ENCODE measurements at regions not wholly inside any gene's neighbourhood (a gene's known extent, or its start where the extent isn't known, plus 50 kb on each side); places are given as distances from the start of the nearest gene placed in this dataset.

DNA sequence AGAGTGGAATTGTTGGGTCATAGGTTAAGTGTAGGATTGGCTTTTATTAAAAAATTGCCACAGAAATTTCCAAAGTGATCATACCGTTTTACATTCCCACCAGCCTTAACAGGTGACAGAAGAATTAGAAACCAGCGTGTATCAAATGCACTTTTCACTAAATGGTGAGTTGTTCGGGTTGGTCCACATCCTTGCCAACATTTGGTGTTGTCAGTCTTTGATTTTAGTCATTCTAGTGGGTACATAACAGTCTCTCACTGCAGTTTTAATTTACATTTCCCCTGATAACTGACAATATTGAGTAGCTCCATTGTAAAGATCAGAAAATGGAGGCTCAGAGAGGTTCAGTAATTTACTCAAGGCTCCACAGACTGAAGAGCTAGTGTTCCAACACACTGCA is 237.8 kb upstream of the LHX5 start:
- H3K36me3 Mint-ChIP-seq: no peaks in the 10 kb centered on the region
- H3K79me2 ChIP-seq (ENCODE audit: insufficient read depth, low read length): no peaks in the 10 kb centered on the region
- no peaks in the 10 kb centered on the region for H3K36me3 ChIP-seq (replicated peaks in 1 of 2; ENCODE audit: control insufficient read depth in 1 of 2, insufficient read depth in 2 of 2, low read length in 2 of 2)
- no peaks in the 10 kb centered on the region for H3K4me1 Mint-ChIP-seq
- H4K20me1 ChIP-seq (ENCODE audit: insufficient read depth, low read length): no peaks in the 10 kb centered on the region
- H3K27ac ChIP-seq (ENCODE audit: low read depth in 1 of 2, low read length in 2 of 2): no peak overlapping the region
- H3K9ac ChIP-seq (ENCODE audit: insufficient read depth, low read length, poor library complexity, severe bottlenecking): no peak overlapping the region
- H3K9me3 ChIP-seq (replicated peaks in 1 of 2; ENCODE audit: control insufficient read depth in 1 of 2, insufficient read depth in 1 of 2, low read length in 2 of 2): no peaks in the 10 kb centered on the region
- H3K27ac Mint-ChIP-seq: no peak overlapping the region
- H3K4me1 ChIP-seq (ENCODE audit: control insufficient read depth in 1 of 2, insufficient read depth in 2 of 2, low read length in 2 of 2): no peaks in the 10 kb centered on the region
- no peak overlapping the region for H3K4me2 ChIP-seq (replicated peaks; ENCODE audit: extremely low read depth, low read length, poor library complexity, severe bottlenecking)
- intact Hi-C loops (cut with micrococcal nuclease): no loop called here
- peaks cover 10 to 16% (median 14%) of the 10 kb centered on the region in 3 donors for H3K27me3 Mint-ChIP-seq (ENCODE audit: low read depth in 3 of 3)
- no peak overlapping the region for H3K4me3 ChIP-seq (replicated peaks in 1 of 3; ENCODE audit: low read depth in 2 of 3, low read length in 3 of 3)
- H3K27me3 ChIP-seq (ENCODE audit: control insufficient read depth in 2 of 2, insufficient read depth in 2 of 2, low read length in 2 of 2): no peaks in the 10 kb centered on the region
- H3K9me3 Mint-ChIP-seq: peaks cover 0 to 5% (median 3%) of the 10 kb centered on the region in 7 donors
- no peak for TF ChIP-seq CTCF (IDR thresholded peaks at IDR 0.05)
- H3K4me3 Mint-ChIP-seq: no peak overlapping the region
- no peak overlapping the region for H2AFZ ChIP-seq (ENCODE audit: insufficient read depth, low read depth, low read length, poor library complexity, severe bottlenecking)
- no peak for DNase-seq
- WGBS (ENCODE audit: insufficient coverage): no CpG with 5 or more reads among the region's 3 CpGs

- Mint-ChIP-seq H3K27ac (no peak overlapping the region), H3K36me3 (no peaks in the 10 kb centered on the region), H3K4me1 (no peaks in the 10 kb centered on the region), H3K27me3 (ENCODE audit: low read depth in 3 of 3) (peaks cover 7 to 15% (median 8%) of the 10 kb centered on the region in 3 donors), H3K9me3 (no peaks in the 10 kb centered on the region), H3K4me3 (no peak overlapping the region)
- DNase-seq: no peak
- Histone ChIP-seq H3K79me2 (ENCODE audit: insufficient read depth, low read length) (no peaks in the 10 kb centered on the region), H2AFZ (ENCODE audit: insufficient read depth, low read depth, low read length, poor library complexity, severe bottlenecking) (no peak overlapping the region), H4K20me1 (ENCODE audit: insufficient read depth, low read length) (no peaks in the 10 kb centered on the region), H3K9me3 (replicated peaks in 1 of 2; ENCODE audit: control insufficient read depth in 1 of 2, insufficient read depth in 1 of 2, low read length in 2 of 2) (no peaks in the 10 kb centered on the region), H3K27ac (ENCODE audit: low read depth in 1 of 2, low read length in 2 of 2) (no peak overlapping the region), H3K27me3 (ENCODE audit: control insufficient read depth in 2 of 2, insufficient read depth in 2 of 2, low read length in 2 of 2) (no peaks in the 10 kb centered on the region), H3K4me2 (replicated peaks; ENCODE audit: extremely low read depth, low read length, poor library complexity, severe bottlenecking) (no peak overlapping the region), H3K9ac (ENCODE audit: insufficient read depth, low read length, poor library complexity, severe bottlenecking) (no peak overlapping the region), H3K4me3 (replicated peaks in 1 of 3; ENCODE audit: low read depth in 2 of 3, low read length in 3 of 3) (no peak overlapping the region), H3K4me1 (ENCODE audit: control insufficient read depth in 1 of 2, insufficient read depth in 2 of 2, low read length in 2 of 2) (no peaks in the 10 kb centered on the region), H3K36me3 (replicated peaks in 1 of 2; ENCODE audit: control insufficient read depth in 1 of 2, insufficient read depth in 2 of 2, low read length in 2 of 2) (no peaks in the 10 kb centered on the region)
- TF ChIP-seq CTCF (IDR thresholded peaks at IDR 0.05): no peak
- WGBS (ENCODE audit: insufficient coverage): 90% methylated on average over 3 of the region's 11 CpGs
- intact Hi-C loops (cut with micrococcal nuclease): no loop called here
These were observed 231.2 kb upstream of the LHX5 start for GRCh38 chr12:113702836-113703235.

All from CD14-positive monocyte (primary cell).